GM23338 (cell line): ENCODE measurements at regions not wholly inside any gene's neighbourhood (a gene's known extent, or its start where the extent isn't known, plus 50 kb on each side); places are given as distances from the start of the nearest gene placed in this dataset.

Source experiments
- ATAC-seq: fragments of 200-7000 bp; cut with Tn5 transposase; 3 replicates; pipeline ENCODE4 v1.9.1; 2020
- DNase-seq: peaks from one replicate; pipeline ENCODE4 v3.0.0-alpha.2; 2015; ENCODE audit warnings: low spot score
- H2AFZ ChIP-seq: fragments of 200-600 bp; sonication (generic); 2 replicates; pipeline ENCODE4 v1.8.0; 2016; ENCODE audit warnings: antibody characterized with exemption, mild to moderate bottlenecking, moderate library complexity
- H3F3A ChIP-seq: fragments of 200-600 bp; sonication (generic); replicated peaks from 2 replicates; pipeline ENCODE4 v1.8.0; 2017; ENCODE audit warnings: antibody characterized with exemption, mixed run types, low read depth
- H3K27ac ChIP-seq: fragments of 200-600 bp; sonication (generic); 2 replicates; pipeline ENCODE4 v1.6.1; 2016; ENCODE audit warnings: low read depth
- H3K27me3 ChIP-seq: fragments of 200-600 bp; sonication (generic); 2 replicates; pipeline ENCODE4 v1.8.0; 2016; ENCODE audit warnings: mild to moderate bottlenecking, mixed run types, moderate library complexity; ENCODE audit not compliant: insufficient read depth
- H3K36me3 ChIP-seq: fragments of 200-600 bp; sonication (generic); 2 replicates; pipeline ENCODE4 v1.8.0; 2016; ENCODE audit warnings: mild to moderate bottlenecking; ENCODE audit not compliant: insufficient read depth
- H3K4me1 ChIP-seq: fragments of 200-600 bp; sonication (generic); 2 replicates; pipeline ENCODE4 v1.8.0; 2016; ENCODE audit warnings: mild to moderate bottlenecking, moderate library complexity; ENCODE audit not compliant: insufficient read depth
- H3K4me2 ChIP-seq: fragments of 200-600 bp; sonication (generic); 2 replicates; pipeline ENCODE4 v1.7.1; 2017; ENCODE audit warnings: mixed run types
- H3K4me3 ChIP-seq: fragments of 200-600 bp; sonication (generic); 2 replicates; pipeline ENCODE4 v1.6.1; 2016; ENCODE audit warnings: mixed run types
- H3K79me2 ChIP-seq: fragments of 200-600 bp; sonication (generic); replicated peaks from 2 replicates; pipeline ENCODE4 v1.8.0; 2017; ENCODE audit warnings: mild to moderate bottlenecking; ENCODE audit not compliant: insufficient read depth
- H3K9me2 ChIP-seq: fragments of 200-600 bp; sonication (generic); 2 replicates; pipeline ENCODE4 v1.8.0; 2017; ENCODE audit not compliant: insufficient read depth
- H4K20me1 ChIP-seq: fragments of 200-600 bp; sonication (generic); replicated peaks from 2 replicates; pipeline ENCODE4 v1.8.0; 2017; ENCODE audit warnings: mild to moderate bottlenecking; ENCODE audit not compliant: insufficient read depth
- H3K27ac Mint-ChIP-seq: 2 replicates; pipeline ENCODE4 v1.8.0; 2020; ENCODE audit warnings: inconsistent platforms, mild to moderate bottlenecking, moderate library complexity, mixed read lengths
- H3K27me3 Mint-ChIP-seq: 3 replicates; pipeline ENCODE4 v1.8.0; 2022; ENCODE audit warnings: low read depth, mild to moderate bottlenecking, moderate library complexity, mixed read lengths, inconsistent platforms; ENCODE audit not compliant: insufficient read depth, poor library complexity
- H3K36me3 Mint-ChIP-seq: 3 replicates; pipeline ENCODE4 v1.8.0; 2021; ENCODE audit warnings: low read depth, mild to moderate bottlenecking, inconsistent platforms, moderate library complexity, mixed read lengths
- H3K4me1 Mint-ChIP-seq: 3 replicates; pipeline ENCODE4 v1.8.0; 2020; ENCODE audit warnings: mild to moderate bottlenecking, inconsistent platforms, mixed read lengths
- H3K4me3 Mint-ChIP-seq: 3 replicates; pipeline ENCODE4 v1.8.0; 2021; ENCODE audit warnings: moderate library complexity, mild to moderate bottlenecking, inconsistent platforms, mixed read lengths
- H3K9me3 Mint-ChIP-seq: 3 replicates; pipeline ENCODE4 v1.8.0; 2020; ENCODE audit warnings: moderate library complexity, mild to moderate bottlenecking, inconsistent platforms, mixed read lengths
- CREB1 ChIP-seq: fragments of 250-450 bp; sonication (Bioruptor Pico); IDR thresholded peaks from 2 replicates; pipeline ENCODE4 v1.5.0; 2020; ENCODE audit warnings: low read depth, mild to moderate bottlenecking, moderate library complexity
- CTCF ChIP-seq, 2 experiments: fragments of 200-600 bp in 1 of 2; sonication (generic) in 1 of 2; conservative IDR thresholded peaks; 2 replicates each; pipeline versions ENCODE4 v1.5.1 to v1.6.1; 2016 to 2017; ENCODE audit warnings: antibody characterized with exemption in 2 of 2, low read depth in 2 of 2, mild to moderate bottlenecking in 2 of 2, moderate library complexity in 1 of 2
- EZH2 ChIP-seq: fragments of 200-600 bp; sonication (generic); IDR thresholded peaks from one replicate; pipeline ENCODE4 v1.8.0; 2017; ENCODE audit warnings: antibody characterized with exemption, mild to moderate bottlenecking, low read depth; ENCODE audit not compliant: unreplicated experiment
- EZH2phosphoT487 ChIP-seq: fragments of 200-600 bp; sonication (generic); IDR thresholded peaks from one replicate; pipeline ENCODE4 v1.8.1; 2018; ENCODE audit warnings: antibody characterized with exemption; ENCODE audit not compliant: unreplicated experiment
- JUNB ChIP-seq: IDR thresholded peaks from one replicate; pipeline ENCODE4 v1.6.1; 2016; ENCODE audit warnings: antibody characterized with exemption; ENCODE audit not compliant: unreplicated experiment
- NANOG ChIP-seq: IDR thresholded peaks from 2 replicates; pipeline ENCODE4 v1.6.1; 2016; ENCODE audit warnings: antibody characterized with exemption, borderline replicate concordance
- POLR2AphosphoS5 ChIP-seq: IDR thresholded peaks from 2 replicates; pipeline ENCODE4 v1.6.1; 2016; ENCODE audit warnings: antibody characterized with exemption, low read depth
- REST ChIP-seq: IDR thresholded peaks from one replicate; pipeline ENCODE4 v1.6.1; 2018; ENCODE audit warnings: antibody characterized with exemption; ENCODE audit not compliant: unreplicated experiment
- STAT1 ChIP-seq: IDR thresholded peaks from one replicate; pipeline ENCODE4 v1.6.1; 2016; ENCODE audit warnings: antibody characterized with exemption; ENCODE audit not compliant: unreplicated experiment
- ZNF114 ChIP-seq: fragments of 250-450 bp; sonication (Bioruptor Pico); IDR thresholded peaks from 2 replicates; pipeline ENCODE4 v1.5.0; 2020; ENCODE audit warnings: mild to moderate bottlenecking, moderate library complexity
- ZNF331 ChIP-seq: fragments of 250-450 bp; sonication (Bioruptor Pico); IDR thresholded peaks from 2 replicates; pipeline ENCODE4 v1.5.0; 2020; ENCODE audit warnings: low read depth, mild to moderate bottlenecking, moderate library complexity
- TF ChIP-seq, protein P1 (sequence below): IDR thresholded peaks from 2 replicates; pipeline ENCODE4 v1.6.1; 2016; ENCODE audit warnings: antibody characterized with exemption

GRCh38 chr2:6359964-6360363, 505.7 kb downstream of the CMPK2 start (continued):
- TF ChIP-seq CTCF (conservative IDR thresholded peaks at IDR 0.05; ENCODE audit: low read depth in 2 of 2) (no peak), EZH2phosphoT487 (no peak), POLR2AphosphoS5 (no peak)

GRCh38 chr2:6362671-6363450, 502.8 kb downstream of the CMPK2 start:
- Histone ChIP-seq H3K79me2 (no peaks in the 10 kb centered on the region), H3K27me3 (no peaks in the 10 kb centered on the region), H3K9me2 (no peaks in the 10 kb centered on the region), H2AFZ (no peak overlapping the region), H3K27ac (no peak overlapping the region), H3K4me2 (no peak overlapping the region), H4K20me1 (no peaks in the 10 kb centered on the region), H3K4me3 (no peak overlapping the region), H3K4me1 (no peaks in the 10 kb centered on the region), H3K36me3 (no peaks in the 10 kb centered on the region), H3F3A (no peaks in the 10 kb centered on the region)
- no peak overlapping the region for H3K27ac Mint-ChIP-seq
- peaks cover 7% of the 10 kb centered on the region for H3K27me3 Mint-ChIP-seq
- DNase-seq (no peak), ATAC-seq (no peak)
- H3K4me1 Mint-ChIP-seq = no peaks in the 10 kb centered on the region
- H3K36me3 Mint-ChIP-seq = no peaks in the 10 kb centered on the region; the same call in 2 of the 3 replicates
- TF ChIP-seq NANOG (no peak), JUNB (no peak), ZNF114 (CRISPR knock-in tag) (no peak), CREB1 (CRISPR knock-in tag) (no peak), STAT1 (no peak), CTCF (conservative IDR thresholded peaks at IDR 0.05; ENCODE audit: low read depth in 2 of 2) (no peak), REST (no peak), ZNF331 (CRISPR knock-in tag) (no peak), EZH2 (no peak), EZH2phosphoT487 (no peak)
- TF ChIP-seq, protein P1, sequence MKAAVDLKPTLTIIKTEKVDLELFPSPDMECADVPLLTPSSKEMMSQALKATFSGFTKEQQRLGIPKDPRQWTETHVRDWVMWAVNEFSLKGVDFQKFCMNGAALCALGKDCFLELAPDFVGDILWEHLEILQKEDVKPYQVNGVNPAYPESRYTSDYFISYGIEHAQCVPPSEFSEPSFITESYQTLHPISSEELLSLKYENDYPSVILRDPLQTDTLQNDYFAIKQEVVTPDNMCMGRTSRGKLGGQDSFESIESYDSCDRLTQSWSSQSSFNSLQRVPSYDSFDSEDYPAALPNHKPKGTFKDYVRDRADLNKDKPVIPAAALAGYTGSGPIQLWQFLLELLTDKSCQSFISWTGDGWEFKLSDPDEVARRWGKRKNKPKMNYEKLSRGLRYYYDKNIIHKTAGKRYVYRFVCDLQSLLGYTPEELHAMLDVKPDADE = no peak
- H3K9me3 Mint-ChIP-seq = peaks cover 73% of the 10 kb centered on the region
- no peak overlapping the region for H3K4me3 Mint-ChIP-seq
